ENCODE measurements at regions not wholly inside any gene's neighbourhood (a gene's known extent, or its start where the extent isn't known, plus 50 kb on each side); places are given as distances from the start of the nearest gene placed in this dataset.

- Histone ChIP-seq H2AFZ (ENCODE audit: low read depth, low read length) (0 out of 2 replicates have a peak overlapping the region, but pooled peaks have one; percentile 47), H3K9me3 (replicated peaks; ENCODE audit: control insufficient read depth, insufficient read depth, low read depth, low read length) (no peaks in the 10 kb centered on the region), H3K36me3 (ENCODE audit: control insufficient read depth, insufficient read depth, low read length) (no peaks in the 10 kb centered on the region), H3K79me2 (ENCODE audit: control insufficient read depth, insufficient read depth, low read length) (no peaks in the 10 kb centered on the region), H3K4me2 (ENCODE audit: insufficient read depth, low read length) (no peak overlapping the region), H4K20me1 (replicated peaks; ENCODE audit: control insufficient read depth, insufficient read depth, low read length) (no peaks in the 10 kb centered on the region), H3K9me1 (ENCODE audit: control insufficient read depth, insufficient read depth, low read length) (no peaks in the 10 kb centered on the region), H3K27ac (ENCODE audit: extremely low read depth, low read depth, low read length) (no peak overlapping the region), H3K27me3 (ENCODE audit: control insufficient read depth in 2 of 2, insufficient read depth in 2 of 2, low read length in 2 of 2) (peaks cover 0 to 2% of the 10 kb centered on the region in 2 experiments; a peak in 1 of 5 replicates), H3K4me3 (no peak overlapping the region), H3K9ac (ENCODE audit: insufficient read depth in 1 of 2, low read depth in 2 of 2, low read length in 2 of 2) (no peak overlapping the region), H3K4me1 (replicated peaks in 1 of 2; ENCODE audit: control insufficient read depth in 2 of 2, insufficient read depth in 2 of 2, low read length in 2 of 2) (peaks cover 0 to 5% of the 10 kb centered on the region in 2 experiments; a peak in 2 of 5 replicates)
- 13% methylated on average over 3 of the region's 14 CpGs for WGBS (ENCODE audit: insufficient coverage, low coverage, missing lambda C conversion rate)
- ATAC-seq (no peak), FAIRE-seq (no peak), DNase-seq (ENCODE audit: extremely low read depth in 1 of 4, low spot score in 3 of 4) (no peak)
- CTCF ChIA-PET (ENCODE audit: low intra/inter-chr PET ratio): no interaction called here
- no TSS peak for BruUV-seq (replicated peaks)
- TF ChIP-seq SNIP1 (IDR thresholded peaks at IDR 0.05; ENCODE audit: low read depth) (no peak), CREBBP (IDR thresholded peaks at IDR 0.05; ENCODE audit: low read depth, low read length) (no peak), MECOM (CRISPR knock-in tag; IDR thresholded peaks at IDR 0.05) (no peak), ZNF143 (CRISPR knock-in tag; IDR thresholded peaks at IDR 0.05) (no peak), TOE1 (IDR thresholded peaks at IDR 0.05; ENCODE audit: borderline replicate concordance) (no peak), TOE1 (CRISPR knock-in tag; IDR thresholded peaks at IDR 0.05; ENCODE audit: borderline replicate concordance, low read depth) (no peak), PRPF4 (IDR thresholded peaks at IDR 0.05; ENCODE audit: insufficient read depth, low read depth, low read length, poor library complexity, severe bottlenecking) (no peak), DEAF1 (CRISPR knock-in tag; IDR thresholded peaks at IDR 0.05) (no peak), ZNF232 (CRISPR knock-in tag; IDR thresholded peaks at IDR 0.05) (no peak), MAX (CRISPR knock-in tag; IDR thresholded peaks at IDR 0.05) (no peak), CBX8 (IDR thresholded peaks at IDR 0.05; ENCODE audit: borderline replicate concordance, extremely low read depth, low read depth, low read length, poor library complexity, severe bottlenecking) (no peak), EP300 (IDR thresholded peaks at IDR 0.05; ENCODE audit: low read length) (no peak), MCM5 (IDR thresholded peaks at IDR 0.05; ENCODE audit: low read depth) (no peak), ZC3H11A (IDR thresholded peaks at IDR 0.05; ENCODE audit: low read depth, low read length) (no peak), CBX1 (IDR thresholded peaks at IDR 0.05; ENCODE audit: low read depth) (no peak)
- intact Hi-C loops (cut with micrococcal nuclease) (no loop called here), in situ Hi-C loops (cut with MboI) (loop anchor here (25.0 kb wide), 1 partner anchor 697 kb away; no protein-coding TSS in a partner anchor)
- POLR2A ChIA-PET: interaction anchor here (1.0 kb wide), 1 partner anchor 37 kb away, joined by 4 read pairs; no protein-coding TSS in a partner anchor
Observed at GRCh38 chr5:34490506-34491250, 165.4 kb upstream of the RAI14 start.

Measured in K562 (cell line).